Glomerular visceral epithelial cell (primary cell): ENCODE measurements at regions not wholly inside any gene's neighbourhood (a gene's known extent, or its start where the extent isn't known, plus 50 kb on each side); places are given as distances from the start of the nearest gene placed in this dataset.
"Not testable (repeated sequence)": the region's sequence is repeated elsewhere in the genome, so short reads cannot be mapped to it uniquely, and the experiment has no call there.

ENCODE experiments used
- DNase-seq: peaks from one replicate; pipeline ENCODE4 v3.0.0-alpha.2; 2016; ENCODE audit errors: extremely low spot score

DNA sequence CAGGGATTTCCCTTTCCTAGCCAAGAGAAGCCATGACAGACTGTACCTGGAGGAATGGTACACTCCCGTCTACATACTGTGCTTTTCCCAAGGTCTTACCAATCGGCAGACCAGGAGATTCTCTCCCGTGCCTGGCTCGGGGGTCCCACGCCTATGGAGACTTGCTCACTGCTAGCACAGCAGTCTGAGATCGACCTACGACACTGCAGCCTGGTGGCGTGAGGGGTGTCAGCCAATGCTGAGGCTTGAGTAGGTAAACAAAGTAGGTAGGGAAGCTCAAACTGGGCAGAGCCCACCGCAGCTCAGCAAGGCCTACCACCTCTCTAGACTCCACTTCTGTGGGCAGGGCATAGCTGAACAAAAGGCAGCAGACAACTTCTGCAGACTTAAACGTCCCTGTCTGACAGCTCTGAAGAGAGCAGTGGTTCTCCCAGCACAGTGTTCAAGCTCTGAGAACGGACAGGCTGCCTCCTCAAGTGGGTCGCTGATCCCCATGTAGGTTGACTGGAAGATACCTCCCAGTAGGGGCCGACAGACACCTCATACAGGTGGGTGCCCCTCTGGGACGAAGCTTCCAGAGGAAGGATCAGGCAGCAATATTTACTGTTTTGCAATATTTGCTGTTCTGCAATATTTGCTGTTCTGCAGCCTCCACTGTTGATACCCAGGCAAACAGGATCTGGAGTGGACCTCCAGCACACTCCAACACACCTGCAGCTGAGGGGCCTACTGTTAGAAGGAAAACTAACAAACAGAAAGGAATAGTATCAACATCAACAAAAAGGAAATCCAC is 270.4 kb upstream of the TLE3 start:
- DNase-seq = not testable (repeated sequence)

- DNase-seq = not testable (repeated sequence)
Measured at GRCh38 chr15:70364023-70364422, 266.3 kb upstream of the TLE3 start.

DNA sequence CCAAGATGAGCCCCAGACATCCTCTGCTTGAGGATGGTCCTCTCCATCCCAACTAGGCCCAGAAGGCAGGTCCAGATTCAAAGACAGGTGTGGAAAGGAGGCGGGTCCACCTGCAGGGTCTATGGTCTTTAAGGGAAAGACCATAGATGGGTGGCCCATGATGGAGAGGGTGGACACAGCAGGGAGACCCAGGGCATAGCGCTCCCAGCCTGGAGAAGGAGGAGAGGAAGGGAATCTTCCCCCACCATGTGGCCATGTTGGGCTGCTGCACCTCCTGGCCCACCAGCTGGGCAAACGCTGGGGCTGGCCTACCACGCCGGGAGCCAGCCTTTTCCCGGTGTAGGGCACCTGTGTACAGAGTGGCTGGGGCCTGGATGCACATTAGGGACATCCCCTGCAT is 265.2 kb upstream of the TLE3 start:
- DNase-seq = peak; percentile 36

GRCh38 chr15:70362350-70362749 is 264.6 kb upstream of the TLE3 start:
- DNase-seq = no peak

GRCh38 chr15:70361891-70362290 is 264.2 kb upstream of the TLE3 start:
- DNase-seq = no peak

- DNase-seq = no peak
Measured at GRCh38 chr15:70361106-70361505, 263.4 kb upstream of the TLE3 start.

- no peak for DNase-seq
Measured at GRCh38 chr15:70358871-70359647, 261.3 kb upstream of the TLE3 start.

- DNase-seq = no peak
Measured at GRCh38 chr15:70358011-70358819, 260.5 kb upstream of the TLE3 start.

DNA sequence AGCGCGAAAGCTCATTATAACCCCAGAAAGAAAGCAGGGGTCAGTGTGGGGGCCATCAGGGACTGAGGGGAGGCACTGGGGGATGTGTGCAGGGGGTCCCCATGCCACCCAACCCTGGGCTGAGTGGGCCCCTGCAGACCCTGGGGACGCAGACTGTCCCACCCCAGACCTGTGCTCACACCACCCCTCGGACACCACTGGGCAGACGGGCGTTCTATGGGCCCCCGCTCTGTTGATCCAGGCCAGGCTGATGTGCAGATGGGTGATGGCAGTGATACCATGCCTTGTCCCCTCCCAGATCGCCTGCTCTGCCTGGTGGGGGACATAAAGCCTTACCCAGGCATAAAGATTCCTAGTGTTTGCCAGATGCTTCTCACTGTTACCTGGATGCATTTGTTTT is 259.7 kb upstream of the TLE3 start:
- DNase-seq = no peak

DNA sequence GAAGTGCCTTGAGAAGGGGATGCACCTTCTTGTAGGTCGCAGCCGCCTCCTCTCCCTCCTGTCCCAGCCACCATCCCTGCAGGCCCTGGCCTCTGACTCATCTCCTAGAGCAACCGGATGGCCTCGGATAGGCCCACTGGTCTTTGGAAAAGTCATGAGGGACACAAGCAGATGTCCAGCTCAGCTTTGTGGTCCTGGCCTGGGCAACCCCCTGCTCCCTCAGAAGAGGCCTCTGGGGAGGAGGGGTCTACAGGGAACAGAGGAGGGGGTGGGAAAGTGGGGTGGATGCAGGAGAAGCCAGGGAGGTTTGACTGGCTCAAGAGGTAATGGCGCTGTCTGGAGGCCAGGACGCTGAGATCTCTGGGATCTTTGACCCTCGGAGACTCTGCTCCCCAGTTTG is 259.2 kb upstream of the TLE3 start:
- DNase-seq = no peak

DNA sequence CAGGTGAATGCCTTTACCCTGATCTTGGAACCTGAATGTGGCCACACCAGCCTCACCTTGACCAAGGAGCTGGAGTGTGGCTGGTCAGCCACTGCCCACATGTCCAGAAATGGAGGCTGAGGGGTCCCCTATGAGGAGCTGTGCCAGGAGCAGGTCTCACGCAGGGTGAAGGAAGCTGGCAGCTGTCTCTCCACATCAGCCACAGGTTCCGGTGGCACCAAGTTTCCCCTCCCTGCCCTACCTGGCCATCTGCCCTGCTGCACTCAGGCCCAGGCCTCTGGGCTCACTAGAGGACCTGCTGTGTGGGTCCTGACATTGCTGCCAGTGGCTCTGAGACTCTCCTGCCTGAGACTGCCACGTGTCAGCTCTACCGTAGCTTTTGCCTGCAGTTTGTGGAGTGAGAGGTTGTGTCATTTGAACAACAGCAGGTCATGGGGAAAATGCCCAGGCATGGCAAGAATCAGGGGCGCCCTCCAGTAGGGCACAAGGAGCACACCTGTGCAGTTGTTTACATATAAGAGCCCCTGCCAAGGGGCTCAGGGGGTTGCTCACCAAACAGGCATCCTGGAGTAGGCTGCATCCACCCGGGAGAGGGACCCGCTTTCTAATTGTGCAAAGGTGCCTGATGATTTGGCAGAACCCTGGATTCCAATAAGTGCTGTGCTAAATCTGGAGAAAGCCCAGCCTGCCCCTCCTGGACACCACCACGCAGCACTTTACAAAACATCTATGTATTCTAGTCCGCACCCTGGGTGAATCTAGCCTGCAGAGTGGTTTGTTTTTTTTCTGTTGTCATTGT is 258.5 kb upstream of the TLE3 start:
- DNase-seq = no peak

- no peak for DNase-seq
Measured at GRCh38 chr15:70355275-70355795, 257.6 kb upstream of the TLE3 start.

GRCh38 chr15:70354346-70354905 is 256.7 kb upstream of the TLE3 start:
- no peak for DNase-seq

DNA sequence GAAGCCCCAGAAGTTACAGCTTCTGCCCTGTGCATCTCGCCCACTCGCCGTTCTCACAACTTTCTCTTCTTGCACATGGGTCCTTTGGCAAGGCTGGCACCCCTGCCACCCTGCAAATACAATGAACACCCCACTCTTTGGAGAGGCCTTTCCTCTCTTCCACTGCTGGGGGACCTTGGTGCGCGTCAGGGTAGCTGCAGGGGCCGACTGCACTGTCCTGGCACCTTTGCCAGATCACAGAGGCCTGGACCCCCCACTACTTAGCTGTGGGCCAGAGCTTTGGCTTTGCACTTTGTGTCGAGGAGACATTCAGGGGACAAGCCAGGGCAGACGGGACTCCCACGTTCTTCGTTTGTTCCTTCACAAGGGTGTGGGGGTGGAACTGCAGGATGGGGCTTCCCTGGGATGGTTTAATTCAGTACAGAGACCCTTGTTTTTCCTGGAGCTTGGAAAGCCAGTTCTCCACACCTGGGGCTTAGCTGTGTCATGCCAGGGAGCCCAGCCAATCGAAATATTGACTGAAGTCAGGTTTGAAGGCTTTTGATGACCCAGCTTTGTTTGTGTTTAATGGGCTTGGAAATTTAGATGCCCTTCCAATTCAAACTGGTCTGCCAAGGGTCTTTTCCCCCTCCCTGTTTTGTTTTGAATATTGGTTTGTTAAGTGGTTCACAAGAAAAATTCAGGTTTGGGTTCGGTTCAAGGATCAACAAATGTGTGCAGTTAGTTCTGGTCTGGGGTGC is 256.1 kb upstream of the TLE3 start:
- no peak for DNase-seq

DNA sequence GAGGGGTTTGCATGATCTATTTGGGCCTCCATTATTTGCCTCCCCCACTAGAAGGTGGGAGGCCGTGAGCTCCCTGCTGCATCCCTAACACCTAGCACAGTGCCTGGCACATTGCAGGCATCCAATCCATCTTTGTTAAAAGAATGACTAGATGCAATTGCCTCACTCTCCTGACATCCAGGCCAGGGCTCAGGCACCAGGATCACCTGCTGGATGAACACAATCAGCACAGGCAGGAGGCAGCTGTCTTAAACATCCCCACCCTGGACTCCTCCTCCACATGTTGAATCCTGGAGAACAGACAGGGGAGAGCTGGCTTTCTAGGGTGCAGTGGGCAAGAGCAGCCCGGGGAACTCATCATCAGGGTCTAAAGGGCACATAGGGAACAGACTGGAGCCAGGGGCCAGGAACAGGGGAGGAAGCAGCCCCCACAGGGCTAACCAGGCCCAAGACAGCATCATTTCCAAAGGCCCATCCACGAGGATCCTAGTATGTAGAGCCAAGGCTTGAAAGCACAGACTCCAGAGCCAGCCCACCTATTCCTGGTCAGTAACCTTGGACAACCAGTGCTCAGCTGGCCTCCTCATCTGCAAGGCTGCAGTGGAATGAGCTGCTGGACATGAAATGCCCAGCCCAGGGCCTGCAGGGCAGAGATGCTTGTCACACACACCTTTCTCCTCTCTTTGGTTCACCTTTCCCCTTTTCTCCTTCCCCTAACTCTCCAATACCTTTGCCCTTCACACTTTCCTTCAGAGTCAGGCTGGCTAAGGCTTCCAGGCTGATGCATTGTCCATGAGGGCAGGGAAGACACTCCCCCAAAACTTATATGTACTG is 254.4 kb upstream of the TLE3 start:
- no peak for DNase-seq

DNA sequence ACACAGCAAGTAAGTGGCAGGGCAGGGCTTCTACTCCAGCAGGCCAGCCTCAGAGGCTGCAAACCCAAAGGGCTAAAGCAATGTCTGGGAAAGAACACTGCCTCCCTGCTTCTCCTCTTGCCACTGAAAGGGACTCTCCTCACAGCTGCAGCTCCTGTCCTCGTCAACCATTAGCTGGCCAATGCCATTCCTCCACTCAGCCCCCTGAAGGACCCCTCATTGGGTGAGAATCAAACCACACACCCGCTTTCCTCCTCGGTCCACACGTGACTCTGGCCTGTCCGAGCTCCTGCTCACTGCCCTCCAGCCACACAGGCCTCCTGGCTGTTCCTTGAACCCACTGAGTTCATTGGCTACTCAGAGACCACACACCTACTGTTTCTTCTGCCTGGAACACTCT is 253.7 kb upstream of the TLE3 start:
- DNase-seq = no peak

DNA sequence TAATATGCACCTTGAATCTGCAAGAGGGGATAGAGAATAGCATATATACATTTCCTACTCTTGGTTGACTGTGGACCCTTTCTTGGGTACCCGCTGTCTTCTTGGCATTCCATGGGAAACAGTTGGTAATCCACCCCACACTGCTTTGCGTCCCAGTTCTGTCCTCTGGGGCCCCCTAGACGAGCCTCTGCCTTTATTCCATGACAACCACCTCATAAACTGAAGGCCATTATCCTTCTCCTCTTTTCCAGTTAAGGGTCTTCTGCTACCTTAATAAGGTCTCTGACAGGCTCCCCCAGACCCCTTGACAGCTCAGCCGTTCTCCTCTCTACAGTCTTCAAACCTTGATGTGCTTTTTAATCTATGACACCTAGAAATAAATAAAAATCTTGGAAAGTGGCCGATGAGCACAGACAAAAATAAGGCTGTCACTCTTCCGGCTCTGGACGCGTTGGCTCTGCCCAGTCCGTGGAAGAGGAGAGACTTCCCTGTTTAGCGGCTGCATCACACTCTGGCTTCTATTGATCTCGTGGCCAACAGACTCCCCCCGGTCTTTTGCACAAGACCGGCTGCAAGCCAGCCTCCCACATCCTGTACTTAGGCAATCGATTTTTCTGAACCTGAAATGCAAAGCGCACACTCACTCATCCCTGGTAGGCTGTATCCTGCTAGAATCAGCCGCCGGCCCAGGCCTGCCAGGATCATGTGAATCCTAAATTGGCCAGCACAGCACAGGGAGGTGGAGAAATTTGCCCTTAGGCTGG is 251.0 kb upstream of the TLE3 start:
- no peak for DNase-seq

DNA sequence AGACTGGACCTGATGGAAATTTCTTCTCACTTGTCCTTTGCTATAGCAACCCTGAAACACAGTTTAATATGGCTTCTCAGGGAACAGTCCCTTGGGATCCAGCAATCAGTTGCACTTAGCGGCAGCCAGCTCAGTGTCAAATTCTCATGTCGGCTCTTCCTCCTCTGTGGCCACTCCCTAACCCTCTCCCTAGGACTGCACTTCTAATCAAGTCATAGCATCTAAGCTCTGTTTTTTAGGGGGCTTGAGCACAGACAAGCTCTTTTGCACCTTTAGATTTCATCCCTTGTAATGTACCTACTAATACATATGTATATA is 250.5 kb upstream of the TLE3 start:
- DNase-seq = no peak
